ENCODE measurements at regions not wholly inside any gene's neighbourhood (a gene's known extent, or its start where the extent isn't known, plus 50 kb on each side); places are given as distances from the start of the nearest gene placed in this dataset.
A peak's percentile ranks its signal among the peaks of the same experiment; 100 is the strongest.

- peak overlapping the region in 1 of 2 experiments; percentile 36; a peak in 2 of 4 replicates for H3K4me3 ChIP-seq (ENCODE audit: low read depth in 2 of 2, low read length in 1 of 2)
- no peaks in the 10 kb centered on the region for H3K36me3 ChIP-seq (replicated peaks in 1 of 2; ENCODE audit: control insufficient read depth in 1 of 2, insufficient read depth in 2 of 2, low read length in 1 of 2)
- peak overlapping the region; percentile 94 for H3K9ac ChIP-seq
- no peak for DNase-seq
- peak overlapping the region; percentile 73 for H3K4me2 ChIP-seq
- no peaks in the 10 kb centered on the region for H3K9me3 ChIP-seq
- H3K9me2 ChIP-seq = no peaks in the 10 kb centered on the region
- H3F3A ChIP-seq (replicated peaks; ENCODE audit: insufficient read depth) = peaks cover 35% of the 10 kb centered on the region
- no peaks in the 10 kb centered on the region for H4K20me1 ChIP-seq (ENCODE audit: insufficient read depth)
- H2AFZ ChIP-seq (ENCODE audit: low read depth) = peak overlapping the region; percentile 35; the same call in 1 of the 2 replicates
- 61% methylated on average over 23 of the region's 23 CpGs for WGBS (ENCODE audit: low lambda C conversion rate)
- H3K79me2 ChIP-seq (ENCODE audit: insufficient read depth) = no peaks in the 10 kb centered on the region
- ChIA-PET POLR2A (no interaction called here), CTCF (interaction anchor here (0.6 to 1.1 kb wide), 3 partner anchors 9 to 880 kb away, joined by 3 to 4 read pairs (median 3); no protein-coding TSS in a partner anchor)
- peak overlapping the region; percentile 84 to 100 for H3K27ac ChIP-seq (ENCODE audit: low read depth in 2 of 2, low read length in 1 of 2)
- H3K4me1 ChIP-seq (ENCODE audit: control insufficient read depth in 1 of 2, insufficient read depth in 2 of 2, low read depth in 1 of 2, low read length in 1 of 2) = peaks cover 2 to 28% of the 10 kb centered on the region in 2 experiments; a peak in 3 of 4 replicates
- H3K27me3 ChIP-seq (ENCODE audit: insufficient read depth) = no peaks in the 10 kb centered on the region
- peak; percentile 24; the same call in 1 of the 2 replicates for TF ChIP-seq CTCF (IDR thresholded peaks at IDR 0.05)
- TF ChIP-seq ZBTB33 (IDR thresholded peaks at IDR 0.05; ENCODE audit: borderline replicate concordance, low read depth) = peak; percentile 32; the same call in 1 of the 2 replicates
- no peak for TF ChIP-seq GATA2 (CRISPR knock-in tag; IDR thresholded peaks at IDR 0.05)
- peak; percentile 60; the same call in 1 of the 2 replicates for TF ChIP-seq NFIC (IDR thresholded peaks at IDR 0.05; ENCODE audit: borderline replicate concordance)
- TF ChIP-seq MAX (IDR thresholded peaks at IDR 0.05; ENCODE audit: low read depth) = peak; percentile 23; the same call in 1 of the 2 replicates
- no peak for TF ChIP-seq FOXM1 (IDR thresholded peaks at IDR 0.05; ENCODE audit: low read depth)
- no peak for TF ChIP-seq GABPA (IDR thresholded peaks at IDR 0.05; ENCODE audit: low read depth)
- no peak for TF ChIP-seq USF1 (IDR thresholded peaks at IDR 0.05; ENCODE audit: borderline replicate concordance, low read depth)
- TF ChIP-seq YY1 (IDR thresholded peaks at IDR 0.05; ENCODE audit: low read depth) = no peak
- no peak for TF ChIP-seq RXRA (IDR thresholded peaks at IDR 0.05; ENCODE audit: borderline replicate concordance, low read depth)
- no peak for TF ChIP-seq USF2 (IDR thresholded peaks at IDR 0.05; ENCODE audit: borderline replicate concordance, low read depth, low read length)
- TF ChIP-seq JUND (IDR thresholded peaks at IDR 0.05) = peak; percentile 76
- TF ChIP-seq TAF1 (IDR thresholded peaks at IDR 0.05; ENCODE audit: borderline replicate concordance, low read depth, low read length) = no peak; the same call in 1 of the 2 replicates
- no peak for TF ChIP-seq RFX5 (IDR thresholded peaks at IDR 0.05; ENCODE audit: low read length)
- no peak for TF ChIP-seq SIN3A (IDR thresholded peaks at IDR 0.05; ENCODE audit: borderline replicate concordance, low read depth, low read length)
- TF ChIP-seq RCOR1 (IDR thresholded peaks at IDR 0.05; ENCODE audit: low read length) = no peak
- peak in 1 of 2 experiments; percentile 32; a peak in 1 of 4 replicates for TF ChIP-seq EP300 (IDR thresholded peaks at IDR 0.05; ENCODE audit: borderline replicate concordance in 1 of 2, low read depth in 1 of 2, low read length in 1 of 2)
- TF ChIP-seq IRF3 (IDR thresholded peaks at IDR 0.05; ENCODE audit: low read depth, low read length) = no peak
- peak; percentile 66; the same call in 1 of the 2 replicates for TF ChIP-seq FOSL2 (IDR thresholded peaks at IDR 0.05; ENCODE audit: borderline replicate concordance, low read depth)
- TF ChIP-seq PBX3 (IDR thresholded peaks at IDR 0.05) = peak; percentile 35; the same call in 1 of the 2 replicates
- TF ChIP-seq ELF1 (IDR thresholded peaks at IDR 0.05) = no peak
- TF ChIP-seq MEF2A (IDR thresholded peaks at IDR 0.05; ENCODE audit: borderline replicate concordance, low read depth) = no peak
- peak; percentile 46 for TF ChIP-seq TCF12 (IDR thresholded peaks at IDR 0.05)
These were observed 294.7 kb upstream of the PITRM1 start for GRCh38 chr10:3467052-3467951.

All from SK-N-SH (cell line).